ENCODE measurements at regions not wholly inside any gene's neighbourhood (a gene's known extent, or its start where the extent isn't known, plus 50 kb on each side); places are given as distances from the start of the nearest gene placed in this dataset.
A peak's percentile ranks its signal among the peaks of the same experiment; 100 is the strongest.

DNA sequence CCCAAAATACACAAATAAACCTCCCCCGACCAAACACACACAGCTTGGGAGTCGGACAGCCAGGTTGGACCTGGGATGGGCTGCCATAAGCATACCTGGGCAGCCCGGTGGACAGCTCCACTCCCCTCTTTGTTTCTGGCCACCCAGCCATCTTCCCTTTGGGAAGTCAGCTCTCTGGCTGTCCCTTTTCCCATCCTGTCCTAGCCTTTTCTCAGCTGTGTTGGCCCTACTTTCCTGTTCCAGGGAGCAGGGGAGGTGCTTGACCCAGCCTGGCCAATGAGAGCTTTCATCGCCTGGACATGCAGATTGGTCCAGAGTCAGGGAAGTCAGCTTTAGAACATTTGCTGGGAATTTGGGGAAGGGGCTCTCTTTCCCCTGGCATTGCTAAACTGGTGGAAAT lies 68.7 kb upstream of the NECTIN1 start:
- no peaks in the 10 kb centered on the region for H3K9me3 Mint-ChIP-seq
- TF ChIP-seq ZNF331 (CRISPR knock-in tag; IDR thresholded peaks at IDR 0.05; ENCODE audit: low read depth) (no peak), CREB1 (CRISPR knock-in tag; IDR thresholded peaks at IDR 0.05; ENCODE audit: low read depth) (no peak), JUNB (IDR thresholded peaks at IDR 0.05; ENCODE audit: unreplicated experiment) (no peak), ZNF114 (CRISPR knock-in tag; IDR thresholded peaks at IDR 0.05) (no peak), EZH2 (IDR thresholded peaks at IDR 0.05; ENCODE audit: low read depth, unreplicated experiment) (no peak), ZNF462 (CRISPR knock-in tag; IDR thresholded peaks at IDR 0.05) (no peak)
- peaks cover 47% of the 10 kb centered on the region for H3K4me1 Mint-ChIP-seq
- no peaks in the 10 kb centered on the region for H4K20me1 ChIP-seq (replicated peaks; ENCODE audit: insufficient read depth)
- H3K36me3 ChIP-seq (ENCODE audit: insufficient read depth): no peaks in the 10 kb centered on the region
- no peak overlapping the region for H3K4me2 ChIP-seq
- peaks cover 32% of the 10 kb centered on the region for H3K27me3 Mint-ChIP-seq (ENCODE audit: insufficient read depth, low read depth, poor library complexity)
- no peaks in the 10 kb centered on the region for H3K9me2 ChIP-seq (ENCODE audit: insufficient read depth)
- H3K79me2 ChIP-seq (replicated peaks; ENCODE audit: insufficient read depth): no peaks in the 10 kb centered on the region
- H3K36me3 Mint-ChIP-seq (ENCODE audit: low read depth): no peaks in the 10 kb centered on the region
- no peak overlapping the region for H3K27ac Mint-ChIP-seq
- DNase-seq (ENCODE audit: low spot score) (peak; percentile 48), ATAC-seq (peak; percentile 64)
- peaks cover 17% of the 10 kb centered on the region; the same call in 1 of the 2 replicates for H3K27me3 ChIP-seq (ENCODE audit: insufficient read depth)
- H3F3A ChIP-seq (replicated peaks; ENCODE audit: low read depth): 0 out of 2 replicates have a peak, but pooled peaks cover 3% of the 10 kb centered on the region
- no peak overlapping the region for H3K4me3 ChIP-seq
- peak overlapping the region; percentile 90; the same call in 1 of the 2 replicates for H2AFZ ChIP-seq
- H3K4me3 Mint-ChIP-seq: no peak overlapping the region
- peaks cover 34% of the 10 kb centered on the region for H3K4me1 ChIP-seq (ENCODE audit: insufficient read depth)
- no peak overlapping the region for H3K27ac ChIP-seq (ENCODE audit: low read depth)

GRCh38 chr11:119797123-119797611 lies 68.2 kb upstream of the NECTIN1 start:
- Mint-ChIP-seq H3K27ac (no peak overlapping the region), H3K27me3 (ENCODE audit: insufficient read depth, low read depth, poor library complexity) (peaks cover 37% of the 10 kb centered on the region), H3K36me3 (ENCODE audit: low read depth) (no peaks in the 10 kb centered on the region), H3K9me3 (no peaks in the 10 kb centered on the region), H3K4me3 (peak overlapping the region; percentile 16; the same call in 1 of the 3 replicates), H3K4me1 (peaks cover 51% of the 10 kb centered on the region)
- Histone ChIP-seq H3K4me3 (no peak overlapping the region), H4K20me1 (replicated peaks; ENCODE audit: insufficient read depth) (no peaks in the 10 kb centered on the region), H3K27me3 (ENCODE audit: insufficient read depth) (peaks cover 17% of the 10 kb centered on the region; the same call in 1 of the 2 replicates), H3K4me1 (ENCODE audit: insufficient read depth) (peaks cover 34% of the 10 kb centered on the region), H3K9me2 (ENCODE audit: insufficient read depth) (no peaks in the 10 kb centered on the region), H3K79me2 (replicated peaks; ENCODE audit: insufficient read depth) (no peaks in the 10 kb centered on the region), H3F3A (replicated peaks; ENCODE audit: low read depth) (0 out of 2 replicates have a peak, but pooled peaks cover 3% of the 10 kb centered on the region), H3K4me2 (peak overlapping the region; percentile 60), H3K27ac (ENCODE audit: low read depth) (no peak overlapping the region), H3K36me3 (ENCODE audit: insufficient read depth) (no peaks in the 10 kb centered on the region), H2AFZ (peak overlapping the region; percentile 90)
- no peak for TF ChIP-seq ZNF331 (CRISPR knock-in tag; IDR thresholded peaks at IDR 0.05; ENCODE audit: low read depth)
- TF ChIP-seq CTCF (conservative IDR thresholded peaks at IDR 0.05; ENCODE audit: low read depth in 2 of 2): no peak
- no peak for TF ChIP-seq NANOG (IDR thresholded peaks at IDR 0.05; ENCODE audit: borderline replicate concordance)
- TF ChIP-seq STAT1 (IDR thresholded peaks at IDR 0.05; ENCODE audit: unreplicated experiment): no peak
- TF ChIP-seq REST (IDR thresholded peaks at IDR 0.05; ENCODE audit: unreplicated experiment): no peak
- TF ChIP-seq CREB1 (CRISPR knock-in tag; IDR thresholded peaks at IDR 0.05; ENCODE audit: low read depth): peak; percentile 10; the same call in 1 of the 2 replicates
- peak; percentile 32 for DNase-seq (ENCODE audit: low spot score)
- peak; percentile 67 for ATAC-seq
